Dermis blood vessel endothelial cell (primary cell): ENCODE measurements at regions not wholly inside any gene's neighbourhood (a gene's known extent, or its start where the extent isn't known, plus 50 kb on each side); places are given as distances from the start of the nearest gene placed in this dataset.

ENCODE experiments used
- DNase-seq: peaks from one replicate; pipeline ENCODE4 v3.0.0; 2010

- no peak for DNase-seq
These were observed 170.5 kb upstream of the ADO start for GRCh38 chr10:62633976-62634375.

GRCh38 chr10:62634576-62634975 lies 169.9 kb upstream of the ADO start:
- no peak for DNase-seq

GRCh38 chr10:62635127-62635526 lies 169.4 kb upstream of the ADO start:
- DNase-seq: no peak

GRCh38 chr10:62636825-62637248 lies 167.7 kb upstream of the ADO start:
- no peak for DNase-seq

GRCh38 chr10:62637249-62638061 lies 167.1 kb upstream of the ADO start:
- DNase-seq: peak; percentile 13

GRCh38 chr10:62638062-62638477 lies 166.4 kb upstream of the ADO start:
- peak; percentile 13 for DNase-seq

- no peak for DNase-seq
These were observed 165.4 kb upstream of the ADO start for GRCh38 chr10:62639144-62639543.

GRCh38 chr10:62640411-62640810 lies 164.1 kb upstream of the ADO start:
- DNase-seq: no peak

GRCh38 chr10:62643606-62644587 lies 160.6 kb upstream of the ADO start:
- no peak for DNase-seq

GRCh38 chr10:62647375-62648092 lies 157.0 kb upstream of the ADO start:
- DNase-seq: no peak

- DNase-seq: no peak
These were observed 155.6 kb upstream of the ADO start for GRCh38 chr10:62648921-62649320.

- DNase-seq: no peak
These were observed 154.1 kb upstream of the ADO start for GRCh38 chr10:62650411-62650810.

- no peak for DNase-seq
These were observed 153.2 kb upstream of the ADO start for GRCh38 chr10:62651341-62651740.

GRCh38 chr10:62652114-62652513 lies 152.4 kb upstream of the ADO start:
- DNase-seq: no peak

- no peak for DNase-seq
These were observed 152.0 kb upstream of the ADO start for GRCh38 chr10:62652564-62652963.

- DNase-seq: no peak
These were observed 151.3 kb upstream of the ADO start for GRCh38 chr10:62653254-62653653.

GRCh38 chr10:62654966-62655336 lies 149.6 kb upstream of the ADO start:
- DNase-seq: no peak

- no peak for DNase-seq
These were observed 149.1 kb upstream of the ADO start for GRCh38 chr10:62655337-62655994.

- no peak for DNase-seq
These were observed 147.2 kb upstream of the ADO start for GRCh38 chr10:62657244-62657835.

GRCh38 chr10:62658516-62658915 lies 146.0 kb upstream of the ADO start:
- DNase-seq: no peak

- DNase-seq: no peak
These were observed 143.4 kb upstream of the ADO start for GRCh38 chr10:62661143-62661542.

GRCh38 chr10:62662486-62662885 lies 142.0 kb upstream of the ADO start:
- DNase-seq: no peak
